Heart right ventricle (tissue), 16 donors: ENCODE measurements at regions not wholly inside any gene's neighbourhood (a gene's known extent, or its start where the extent isn't known, plus 50 kb on each side); places are given as distances from the start of the nearest gene placed in this dataset.

ENCODE experiments used
- ATAC-seq, 8 donors: fragments of 200-7000 bp; cut with Tn5 transposase; one replicate each; pipeline ENCODE4 v1.9.1; 2020; ENCODE audit warnings: mild to moderate bottlenecking in 8 of 8, moderate library complexity in 8 of 8, moderate number of reproducible peaks in 1 of 8
- DNase-seq, 2 donors: peaks; one replicate each; pipeline ENCODE4 v3.0.0-alpha.2; 2020
- H3K27ac ChIP-seq, 10 donors: fragments of 200-600 bp; sonication (generic) in 2 of 10; one replicate each; pipeline versions ENCODE4 v1.5.0 to v1.8.0; 2020 to 2022; ENCODE audit warnings: mild to moderate bottlenecking in 3 of 10
- H3K27me3 ChIP-seq, 7 donors: fragments of 200-600 bp; one replicate each; pipeline ENCODE4 v1.8.0; 2021 to 2022; ENCODE audit warnings: mild to moderate bottlenecking in 2 of 7
- H3K36me3 ChIP-seq, 9 donors: fragments of 200-600 bp; sonication (generic) in 1 of 9; one replicate each; pipeline versions ENCODE4 v1.5.0 to v1.8.0; 2020 to 2022; ENCODE audit warnings: mild to moderate bottlenecking in 2 of 9
- H3K4me1 ChIP-seq, 9 donors: fragments of 200-600 bp; sonication (generic) in 1 of 9; one replicate each; pipeline versions ENCODE4 v1.5.0 to v1.8.0; 2020 to 2022; ENCODE audit warnings: mild to moderate bottlenecking in 4 of 9
- H3K4me3 ChIP-seq, 10 donors: fragments of 200-600 bp; sonication (generic) in 2 of 10; one replicate each; pipeline versions ENCODE4 v1.5.0 to v1.8.0; 2020 to 2022; ENCODE audit warnings: mild to moderate bottlenecking in 7 of 10, moderate library complexity in 2 of 10
- H3K9me3 ChIP-seq, 11 donors: fragments of 200-600 bp in 10 of 11; sonication (generic) in 2 of 11; one replicate each; pipeline versions ENCODE4 v1.5.0 to v1.8.0; 2013 to 2022; ENCODE audit warnings: mild to moderate bottlenecking in 2 of 11, control low read depth in 1 of 11, moderate library complexity in 1 of 11
- CTCF ChIP-seq, 9 donors: fragments of 200-600 bp; sonication (generic) in 2 of 9; IDR thresholded peaks; one replicate each; pipeline versions ENCODE4 v1.5.0 to v1.8.0; 2021 to 2022; ENCODE audit warnings: antibody characterized with exemption in 9 of 9, mild to moderate bottlenecking in 5 of 9, moderate library complexity in 1 of 9
- WGBS, 2 donors: extraction: QIAGEN DNeasy Blood & Tissue Kit; methylation state at CpG; one replicate each; pipeline ENCODE4 v1.1.7; 2013; ENCODE audit warnings: inconsistent platforms in 1 of 2; 5-methylcytosine and 5-hydroxymethylcytosine counted together
- intact Hi-C, 10 donors: fragments of 100-400 bp; cut with DNase I; formaldehyde crosslinking; loops; one replicate each; pipeline versions ENCODE4 v1.11.1 to v1.14.2; 2022
- donor health status: Arrhythmogenic right ventricular cardiomyopathy.
- donor health status: ischemic (EF 13 %, LVEDD 7.1; RV severe dilation, severe dysfunction).
- donor health status: healthy with polysubstance abuse.
- donor health status: DM: no; HTN: yes; CAD: no.
- donor health status: DM: no; HTN: no; CAD: no.
- donor health status: ischemic (EF 25% LVEDD 6.9; RV normal size, moderate dysfunction).
- donor health status: ischemic (EF 25% LVEDD 5.7; RV mildly dilated, moderate dysfunction).
- donor health status: healthy.
- donor health status: DM: yes; HTN: yes; CAD: no.
- donor health status: Ischemic cardiomyopathy.
- donor health status: ischemic (EF 35%, LVEDD 5.7; RV mildly dilated, moderate dysfunction).
- donor health status: nonischemic (EF 11% LVEDD 7.7; RV severe dilation, severe dysfunction).
- donor health status: DM: yes; HTN: yes; CAD: no.
- donor health status: PGD.
- donor health status: ischemic (EF 29% LVEDD 5.4; RV normal size, mild dysfunction).
- donor health status: nonischemic (EF 23%, LVEDD 6.1; RV moderate dilation, normal function).

- no peak overlapping the region for H3K27ac ChIP-seq
- DNase-seq = no peak
- no peaks in the 10 kb centered on the region for H3K27me3 ChIP-seq
- ATAC-seq = no peak
- 54 to 57% methylated on average over 3 of the region's 3 CpGs for WGBS, 2 donors
- no peaks in the 10 kb centered on the region for H3K4me1 ChIP-seq
- H3K9me3 ChIP-seq = no peaks in the 10 kb centered on the region
- H3K36me3 ChIP-seq = no peaks in the 10 kb centered on the region
- TF ChIP-seq CTCF (IDR thresholded peaks at IDR 0.05) = no peak
- intact Hi-C loops = loop anchor here in 7 of 10 donors (5.0 to 10.0 kb wide), 2 partner anchors 202 to 204 kb away; no protein-coding TSS in a partner anchor
- H3K4me3 ChIP-seq = no peak overlapping the region
Observed at GRCh38 chr5:42059291-42059690, 134.2 kb downstream of the FBXO4 start.

GRCh38 chr5:42059778-42060464 lies 134.8 kb downstream of the FBXO4 start:
- intact Hi-C loops = loop anchor here in 7 of 10 donors (5.0 to 10.0 kb wide), 2 partner anchors 203 to 205 kb away; no protein-coding TSS in a partner anchor
- DNase-seq = no peak
- no peaks in the 10 kb centered on the region for H3K4me1 ChIP-seq
- no peaks in the 10 kb centered on the region for H3K9me3 ChIP-seq
- no peak overlapping the region for H3K27ac ChIP-seq
- ATAC-seq = no peak
- no peaks in the 10 kb centered on the region for H3K36me3 ChIP-seq
- no peak overlapping the region for H3K4me3 ChIP-seq
- no peaks in the 10 kb centered on the region for H3K27me3 ChIP-seq
- TF ChIP-seq CTCF (IDR thresholded peaks at IDR 0.05) = no peak
- 86 to 88% methylated on average over 16 of the region's 16 CpGs for WGBS, 2 donors

GRCh38 chr5:42061121-42061520 lies 136.0 kb downstream of the FBXO4 start:
- TF ChIP-seq CTCF (IDR thresholded peaks at IDR 0.05) = no peak
- WGBS, 2 donors = 61 to 74% methylated on average over 3 of the region's 3 CpGs
- H3K4me1 ChIP-seq = no peaks in the 10 kb centered on the region
- no peaks in the 10 kb centered on the region for H3K27me3 ChIP-seq
- no peaks in the 10 kb centered on the region for H3K9me3 ChIP-seq
- H3K36me3 ChIP-seq = no peaks in the 10 kb centered on the region
- no peak overlapping the region for H3K27ac ChIP-seq
- intact Hi-C loops = no loop called here
- ATAC-seq = no peak
- H3K4me3 ChIP-seq = no peak overlapping the region
- no peak for DNase-seq

GRCh38 chr5:42064821-42065220 lies 139.7 kb downstream of the FBXO4 start:
- no peak overlapping the region for H3K27ac ChIP-seq
- no peaks in the 10 kb centered on the region for H3K4me1 ChIP-seq
- no peaks in the 10 kb centered on the region for H3K9me3 ChIP-seq
- no peak for TF ChIP-seq CTCF (IDR thresholded peaks at IDR 0.05)
- H3K27me3 ChIP-seq = no peaks in the 10 kb centered on the region
- DNase-seq (no peak), ATAC-seq (no peak)
- H3K36me3 ChIP-seq = no peaks in the 10 kb centered on the region
- intact Hi-C loops = no loop called here
- no peak overlapping the region for H3K4me3 ChIP-seq
